NCI-H526 (cell line): ENCODE measurements at regions not wholly inside any gene's neighbourhood (a gene's known extent, or its start where the extent isn't known, plus 50 kb on each side); places are given as distances from the start of the nearest gene placed in this dataset.

ENCODE experiments used
- DNase-seq, 2 experiments: peaks; one replicate each; lab custom pipeline; 2025; lab: John Stamatoyannopoulos, UW

DNA sequence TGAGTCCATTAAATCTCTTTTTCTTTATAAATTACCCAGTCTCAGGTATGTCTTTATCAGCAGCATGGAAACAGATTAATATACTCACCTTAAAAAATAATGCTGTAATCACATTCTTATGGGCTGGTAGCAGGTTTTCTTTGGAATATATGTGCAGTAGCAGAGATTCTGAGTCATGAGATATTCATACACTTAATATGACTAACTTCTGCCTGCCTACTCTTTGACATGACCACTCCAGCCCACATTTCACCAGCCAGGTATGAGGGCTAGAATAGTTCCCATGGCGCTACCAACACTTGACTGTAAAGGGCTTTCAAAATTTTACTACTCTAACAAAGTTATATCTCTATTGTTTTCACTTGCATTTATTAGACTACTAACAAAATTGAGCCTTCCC is 74.1 kb upstream of the GHR start:
- DNase-seq, result no peak

DNA sequence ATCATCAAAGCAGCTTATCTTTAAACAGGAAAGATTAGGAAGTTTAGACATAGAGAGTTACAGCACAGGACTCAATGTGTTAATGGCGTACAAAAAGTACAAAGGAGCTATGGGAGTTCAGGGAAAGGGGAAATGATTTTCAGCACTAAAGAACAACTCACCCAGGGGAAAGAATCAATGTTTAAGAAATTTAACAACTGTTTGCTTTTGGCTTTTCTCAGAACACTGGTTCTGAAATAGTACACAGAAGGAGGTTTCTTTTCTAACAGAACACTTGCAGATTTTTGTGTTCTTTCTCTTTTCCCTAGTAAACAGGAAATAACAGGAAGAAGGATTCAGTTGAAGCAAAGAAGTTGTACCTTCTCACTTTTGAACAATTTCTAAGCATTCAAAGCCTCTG is 71.3 kb upstream of the GHR start:
- DNase-seq, result no peak

DNA sequence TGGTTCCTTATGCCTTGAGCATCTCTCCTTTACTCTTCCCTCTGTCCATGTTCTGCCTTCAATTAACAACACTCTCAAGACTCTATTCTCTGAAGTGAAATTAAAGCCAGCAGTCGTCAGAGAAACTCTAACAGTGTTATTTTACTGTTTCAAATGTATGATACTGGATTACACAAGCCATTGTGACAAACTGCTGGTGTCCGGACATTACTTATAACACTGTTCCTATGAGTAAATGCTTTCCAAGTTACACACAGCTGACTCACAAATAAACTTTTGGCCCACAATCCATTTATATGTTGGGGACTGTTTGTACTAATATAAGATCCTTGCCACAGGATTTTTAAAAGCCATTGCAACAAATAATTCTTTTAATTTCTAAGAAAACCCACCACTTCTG is 63.2 kb upstream of the GHR start:
- DNase-seq, result no peak

DNA sequence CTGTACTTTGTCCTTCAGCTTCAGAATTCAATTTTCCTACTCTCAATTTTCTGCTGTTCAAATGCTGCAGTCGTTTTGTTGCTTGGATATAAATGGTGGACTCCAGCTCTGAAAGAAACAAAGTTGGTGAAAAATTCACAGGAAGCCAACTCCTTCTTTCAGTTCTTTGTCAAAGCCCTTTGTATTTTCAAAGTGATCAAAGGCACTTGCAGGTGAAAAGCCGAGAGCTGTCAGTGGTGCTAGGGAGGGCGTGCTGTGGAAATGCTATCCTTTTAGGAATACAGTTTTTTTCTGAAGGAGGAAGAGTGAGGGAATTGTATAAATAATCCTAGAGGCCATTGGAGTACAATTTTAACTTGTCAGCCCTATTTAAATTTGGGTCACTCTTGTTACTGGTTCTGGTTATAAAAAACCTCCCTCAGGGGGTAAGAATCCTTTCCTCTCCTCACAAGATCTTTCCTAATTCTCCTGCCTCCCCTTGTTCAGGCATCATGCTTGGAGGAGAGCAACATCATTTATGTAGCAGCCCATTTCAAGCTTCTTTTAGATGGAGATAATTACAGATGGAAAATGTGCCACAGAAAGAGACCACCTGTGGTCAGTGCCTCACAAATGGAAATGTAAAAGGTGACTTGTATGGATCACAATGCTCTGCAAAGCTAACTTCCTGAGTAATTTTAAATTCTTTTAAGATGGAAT is 62.5 kb upstream of the GHR start:
- no peak for DNase-seq

DNA sequence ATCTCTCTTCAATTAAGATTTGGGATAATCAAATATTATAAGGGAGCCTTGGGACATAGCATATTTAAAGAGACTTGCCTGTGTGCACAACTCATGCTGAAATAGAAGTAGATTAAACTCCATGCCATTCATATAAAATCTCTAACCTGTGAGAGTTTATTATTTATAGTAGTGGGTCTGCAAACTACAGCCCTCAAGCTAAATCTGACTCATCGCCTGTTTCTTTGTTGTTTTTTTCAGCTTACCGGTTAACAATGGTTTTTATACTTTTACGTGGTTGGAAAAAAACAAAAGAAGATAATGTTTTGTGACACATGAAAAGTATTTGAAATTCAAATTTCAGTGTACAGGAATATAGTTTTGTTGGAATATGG is 61.9 kb upstream of the GHR start:
- no peak for DNase-seq

DNA sequence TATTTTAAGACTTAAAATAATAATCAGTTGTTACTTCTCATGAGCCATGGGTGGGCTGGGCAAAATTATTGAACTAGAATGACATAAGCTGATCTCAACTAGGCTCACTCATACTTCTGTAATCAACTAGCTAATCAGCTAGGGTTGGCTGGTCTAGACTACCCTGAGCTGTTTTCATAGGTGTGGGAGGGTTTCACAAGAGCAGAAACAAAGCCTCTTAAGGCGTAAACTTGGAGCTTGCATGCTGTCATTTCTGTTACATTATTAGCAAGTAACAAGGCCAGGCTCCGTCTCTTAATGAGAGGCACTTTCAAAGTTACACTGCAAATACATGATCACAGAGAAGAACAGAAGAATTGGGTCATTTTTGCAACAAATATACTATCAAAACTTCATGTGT is 57.2 kb upstream of the GHR start:
- no peak for DNase-seq
